ENCODE measurements at regions not wholly inside any gene's neighbourhood (a gene's known extent, or its start where the extent isn't known, plus 50 kb on each side); places are given as distances from the start of the nearest gene placed in this dataset.

- H3K27me3 ChIP-seq (ENCODE audit: control insufficient read depth, insufficient read depth, low read length, poor library complexity, severe bottlenecking) = no peaks in the 10 kb centered on the region
- no peak overlapping the region for H3K27ac ChIP-seq (ENCODE audit: insufficient read depth, low read depth, low read length, poor library complexity, severe bottlenecking)
- H3K9me3 ChIP-seq (ENCODE audit: control insufficient read depth, low read length) = no peaks in the 10 kb centered on the region
- no peaks in the 10 kb centered on the region for H3K36me3 ChIP-seq (ENCODE audit: control insufficient read depth, insufficient read depth, low read length)
- peaks cover 8% of the 10 kb centered on the region for H3K4me1 ChIP-seq (ENCODE audit: control insufficient read depth, insufficient read depth, low read length)
- no peak overlapping the region for H3K4me3 ChIP-seq (ENCODE audit: insufficient read depth, low read depth, low read length)
- WGBS, 2 experiments = 85% methylated on average over 5 of the region's 5 CpGs
These were observed 435.8 kb downstream of the SHQ1 start for GRCh38 chr3:72412340-72412956.

- H3K27ac ChIP-seq (ENCODE audit: insufficient read depth, low read depth, low read length, poor library complexity, severe bottlenecking) = no peak overlapping the region
- H3K27me3 ChIP-seq (ENCODE audit: control insufficient read depth, insufficient read depth, low read length, poor library complexity, severe bottlenecking) = no peaks in the 10 kb centered on the region
- no peak overlapping the region for H3K4me3 ChIP-seq (ENCODE audit: insufficient read depth, low read depth, low read length)
- peaks cover 8% of the 10 kb centered on the region for H3K4me1 ChIP-seq (ENCODE audit: control insufficient read depth, insufficient read depth, low read length)
- no peaks in the 10 kb centered on the region for H3K9me3 ChIP-seq (ENCODE audit: control insufficient read depth, low read length)
- no peaks in the 10 kb centered on the region for H3K36me3 ChIP-seq (ENCODE audit: control insufficient read depth, insufficient read depth, low read length)
- no CpG with 5 or more reads among the region's 1 CpG for WGBS, 2 experiments
These were observed 436.4 kb downstream of the SHQ1 start for GRCh38 chr3:72411843-72412242.

- Histone ChIP-seq H3K4me3 (ENCODE audit: insufficient read depth, low read depth, low read length) (no peak overlapping the region), H3K9me3 (ENCODE audit: control insufficient read depth, low read length) (no peaks in the 10 kb centered on the region), H3K36me3 (ENCODE audit: control insufficient read depth, insufficient read depth, low read length) (no peaks in the 10 kb centered on the region), H3K27me3 (ENCODE audit: control insufficient read depth, insufficient read depth, low read length, poor library complexity, severe bottlenecking) (no peaks in the 10 kb centered on the region), H3K27ac (ENCODE audit: insufficient read depth, low read depth, low read length, poor library complexity, severe bottlenecking) (no peak overlapping the region), H3K4me1 (ENCODE audit: control insufficient read depth, insufficient read depth, low read length) (peaks cover 8% of the 10 kb centered on the region)
- 79 to 90% methylated on average over 2 of the region's 2 CpGs for WGBS, 2 experiments
These were observed 437.1 kb downstream of the SHQ1 start for GRCh38 chr3:72411126-72411525.

- Histone ChIP-seq H3K36me3 (ENCODE audit: control insufficient read depth, insufficient read depth, low read length) (no peaks in the 10 kb centered on the region), H3K9me3 (ENCODE audit: control insufficient read depth, low read length) (no peaks in the 10 kb centered on the region), H3K27ac (ENCODE audit: insufficient read depth, low read depth, low read length, poor library complexity, severe bottlenecking) (no peak overlapping the region), H3K4me3 (ENCODE audit: insufficient read depth, low read depth, low read length) (no peak overlapping the region), H3K4me1 (ENCODE audit: control insufficient read depth, insufficient read depth, low read length) (peaks cover 20% of the 10 kb centered on the region), H3K27me3 (ENCODE audit: control insufficient read depth, insufficient read depth, low read length, poor library complexity, severe bottlenecking) (no peaks in the 10 kb centered on the region)
- 94 to 95% methylated on average over 4 of the region's 5 CpGs for WGBS, 2 experiments
These were observed 439.1 kb downstream of the SHQ1 start for GRCh38 chr3:72408983-72409779.

GRCh38 chr3:72407766-72408165 lies 440.5 kb downstream of the SHQ1 start:
- no peaks in the 10 kb centered on the region for H3K27me3 ChIP-seq (ENCODE audit: control insufficient read depth, insufficient read depth, low read length, poor library complexity, severe bottlenecking)
- WGBS, 2 experiments = 86 to 87% methylated on average over 6 of the region's 6 CpGs
- H3K27ac ChIP-seq (ENCODE audit: insufficient read depth, low read depth, low read length, poor library complexity, severe bottlenecking) = no peak overlapping the region
- no peaks in the 10 kb centered on the region for H3K36me3 ChIP-seq (ENCODE audit: control insufficient read depth, insufficient read depth, low read length)
- H3K4me1 ChIP-seq (ENCODE audit: control insufficient read depth, insufficient read depth, low read length) = peaks cover 27% of the 10 kb centered on the region
- no peak overlapping the region for H3K4me3 ChIP-seq (ENCODE audit: insufficient read depth, low read depth, low read length)
- H3K9me3 ChIP-seq (ENCODE audit: control insufficient read depth, low read length) = no peaks in the 10 kb centered on the region

- no peaks in the 10 kb centered on the region for H3K27me3 ChIP-seq (ENCODE audit: control insufficient read depth, insufficient read depth, low read length, poor library complexity, severe bottlenecking)
- no peak overlapping the region for H3K27ac ChIP-seq (ENCODE audit: insufficient read depth, low read depth, low read length, poor library complexity, severe bottlenecking)
- peaks cover 27% of the 10 kb centered on the region for H3K4me1 ChIP-seq (ENCODE audit: control insufficient read depth, insufficient read depth, low read length)
- no peaks in the 10 kb centered on the region for H3K9me3 ChIP-seq (ENCODE audit: control insufficient read depth, low read length)
- H3K36me3 ChIP-seq (ENCODE audit: control insufficient read depth, insufficient read depth, low read length) = no peaks in the 10 kb centered on the region
- WGBS, 2 experiments = 85% methylated on average over 6 of the region's 7 CpGs
- no peak overlapping the region for H3K4me3 ChIP-seq (ENCODE audit: insufficient read depth, low read depth, low read length)
These were observed 442.2 kb downstream of the SHQ1 start for GRCh38 chr3:72405943-72406566.

GRCh38 chr3:72401005-72401545 lies 447.2 kb downstream of the SHQ1 start:
- WGBS, 2 experiments = 88 to 89% methylated on average over 2 of the region's 2 CpGs
- no peaks in the 10 kb centered on the region for H3K36me3 ChIP-seq (ENCODE audit: control insufficient read depth, insufficient read depth, low read length)
- no peak overlapping the region for H3K4me3 ChIP-seq (ENCODE audit: insufficient read depth, low read depth, low read length)
- no peak overlapping the region for H3K27ac ChIP-seq (ENCODE audit: insufficient read depth, low read depth, low read length, poor library complexity, severe bottlenecking)
- H3K9me3 ChIP-seq (ENCODE audit: control insufficient read depth, low read length) = no peaks in the 10 kb centered on the region
- peaks cover 19% of the 10 kb centered on the region for H3K4me1 ChIP-seq (ENCODE audit: control insufficient read depth, insufficient read depth, low read length)
- no peaks in the 10 kb centered on the region for H3K27me3 ChIP-seq (ENCODE audit: control insufficient read depth, insufficient read depth, low read length, poor library complexity, severe bottlenecking)

GRCh38 chr3:72398781-72399180 lies 449.5 kb downstream of the SHQ1 start:
- 85 to 96% methylated on average over 3 of the region's 3 CpGs for WGBS, 2 experiments
- peaks cover 3% of the 10 kb centered on the region for H3K4me1 ChIP-seq (ENCODE audit: control insufficient read depth, insufficient read depth, low read length)

GRCh38 chr3:72397586-72397985 lies 450.7 kb downstream of the SHQ1 start:
- no peak overlapping the region for H3K27ac ChIP-seq (ENCODE audit: insufficient read depth, low read depth, low read length, poor library complexity, severe bottlenecking)
- H3K4me1 ChIP-seq (ENCODE audit: control insufficient read depth, insufficient read depth, low read length) = no peaks in the 10 kb centered on the region
- H3K27me3 ChIP-seq (ENCODE audit: control insufficient read depth, insufficient read depth, low read length, poor library complexity, severe bottlenecking) = no peaks in the 10 kb centered on the region
- H3K36me3 ChIP-seq (ENCODE audit: control insufficient read depth, insufficient read depth, low read length) = no peaks in the 10 kb centered on the region
- no peaks in the 10 kb centered on the region for H3K9me3 ChIP-seq (ENCODE audit: control insufficient read depth, low read length)
- WGBS, 2 experiments = 80 to 92% methylated on average over 1 to 2 of the region's 2 CpGs
- H3K4me3 ChIP-seq (ENCODE audit: insufficient read depth, low read depth, low read length) = no peak overlapping the region

More at GRCh38 chr3:72398781-72399180, 449.5 kb downstream of the SHQ1 start:
- Histone ChIP-seq H3K27ac (ENCODE audit: insufficient read depth, low read depth, low read length, poor library complexity, severe bottlenecking) (no peak overlapping the region), H3K36me3 (ENCODE audit: control insufficient read depth, insufficient read depth, low read length) (no peaks in the 10 kb centered on the region), H3K4me3 (ENCODE audit: insufficient read depth, low read depth, low read length) (no peak overlapping the region), H3K27me3 (ENCODE audit: control insufficient read depth, insufficient read depth, low read length, poor library complexity, severe bottlenecking) (no peaks in the 10 kb centered on the region), H3K9me3 (ENCODE audit: control insufficient read depth, low read length) (no peaks in the 10 kb centered on the region)

- Histone ChIP-seq H3K36me3 (ENCODE audit: control insufficient read depth, insufficient read depth, low read length) (no peaks in the 10 kb centered on the region), H3K27ac (ENCODE audit: insufficient read depth, low read depth, low read length, poor library complexity, severe bottlenecking) (no peak overlapping the region), H3K4me1 (ENCODE audit: control insufficient read depth, insufficient read depth, low read length) (no peaks in the 10 kb centered on the region), H3K27me3 (ENCODE audit: control insufficient read depth, insufficient read depth, low read length, poor library complexity, severe bottlenecking) (no peaks in the 10 kb centered on the region), H3K4me3 (ENCODE audit: insufficient read depth, low read depth, low read length) (no peak overlapping the region), H3K9me3 (ENCODE audit: control insufficient read depth, low read length) (no peaks in the 10 kb centered on the region)
- WGBS, 2 experiments = 75 to 76% methylated on average over 7 of the region's 7 CpGs
These were observed 451.3 kb downstream of the SHQ1 start for GRCh38 chr3:72396899-72397298.
